NCI-H2227 treated with DMSO at 0.1 percent for 48 hours (cell line): ENCODE measurements at regions not wholly inside any gene's neighbourhood (a gene's known extent, or its start where the extent isn't known, plus 50 kb on each side); places are given as distances from the start of the nearest gene placed in this dataset.
"Not testable (repeated sequence)": the region's sequence is repeated elsewhere in the genome, so short reads cannot be mapped to it uniquely, and the experiment has no call there.

ENCODE experiments used
- DNase-seq: peaks from one replicate; lab custom pipeline; 2025; lab: John Stamatoyannopoulos, UW

DNA sequence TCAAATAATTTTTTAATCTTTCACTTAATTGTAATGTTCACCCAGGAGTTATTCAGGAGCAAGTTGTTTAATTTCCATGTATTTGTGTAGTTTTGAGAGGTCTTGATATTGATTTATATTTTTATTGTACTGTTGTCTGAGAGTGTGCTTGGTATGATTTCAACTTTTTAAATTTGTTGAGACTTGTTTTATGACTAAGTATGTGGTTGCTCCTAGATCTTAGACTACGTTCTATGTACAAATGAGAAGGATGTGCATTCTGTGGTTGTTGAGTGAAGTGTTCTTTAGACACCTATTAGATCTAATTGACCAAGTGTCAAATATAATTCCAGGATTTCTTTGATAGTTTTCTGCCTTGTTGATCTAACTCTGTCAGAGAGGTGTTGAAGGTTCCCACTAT is 353.3 kb upstream of the GNPDA2 start:
- no peak for DNase-seq

DNA sequence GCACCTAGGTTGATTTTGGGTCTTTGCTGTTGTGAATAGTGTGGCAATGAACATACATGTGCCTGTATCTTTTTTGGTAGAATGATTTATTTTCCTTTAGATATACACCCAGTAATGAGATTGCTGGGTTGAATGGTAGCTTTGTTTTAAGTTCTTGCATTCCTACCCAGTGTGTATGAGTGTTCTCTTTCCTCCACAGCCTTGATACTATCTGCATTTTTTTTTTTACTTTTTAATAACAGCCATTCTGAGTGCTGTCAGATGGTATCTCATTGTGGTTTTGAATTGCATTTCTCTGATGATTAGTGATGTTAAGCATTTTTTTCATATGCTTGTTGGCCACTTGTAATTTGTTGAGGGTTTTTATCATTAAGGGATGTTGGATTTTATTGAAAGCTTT is 351.8 kb upstream of the GNPDA2 start:
- DNase-seq: no peak

DNA sequence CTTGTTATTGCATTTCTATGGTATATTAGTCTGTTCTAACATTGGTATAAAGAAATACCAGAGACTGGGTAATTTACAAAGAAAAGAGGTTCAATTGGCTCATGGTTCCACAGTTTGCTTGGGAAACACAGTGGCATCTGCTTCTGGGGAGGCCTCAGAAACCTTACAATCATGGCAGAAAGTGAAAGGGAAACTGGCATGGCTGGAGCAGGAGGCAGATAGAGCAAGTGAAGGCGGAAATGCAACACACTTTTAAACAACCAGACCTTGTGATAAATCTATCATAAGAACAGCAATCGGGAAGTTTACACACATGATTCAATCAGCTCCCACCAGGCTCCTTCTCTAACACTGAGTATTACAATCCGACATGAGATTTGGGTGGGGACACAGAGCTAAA is 346.6 kb upstream of the GNPDA2 start:
- no peak for DNase-seq

DNA sequence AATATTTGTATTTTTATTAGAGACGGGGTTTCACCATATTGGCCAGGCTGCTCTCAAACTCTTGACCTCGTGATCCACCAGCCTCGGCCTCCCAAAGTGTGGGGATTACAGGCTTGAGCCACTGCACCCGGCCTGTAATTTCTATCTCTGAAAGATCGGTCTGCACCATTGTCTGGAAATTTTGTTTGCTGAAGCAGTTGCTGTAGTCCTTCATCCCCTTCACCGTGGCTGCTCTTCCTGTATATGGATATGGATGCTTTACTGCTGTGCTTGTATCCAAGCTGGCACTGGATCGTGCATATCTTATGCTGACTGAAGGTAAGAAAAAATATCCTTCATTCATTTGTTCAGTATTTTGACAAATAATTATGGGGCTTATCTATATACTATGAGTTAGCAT is 338.4 kb upstream of the GNPDA2 start:
- no peak for DNase-seq

DNA sequence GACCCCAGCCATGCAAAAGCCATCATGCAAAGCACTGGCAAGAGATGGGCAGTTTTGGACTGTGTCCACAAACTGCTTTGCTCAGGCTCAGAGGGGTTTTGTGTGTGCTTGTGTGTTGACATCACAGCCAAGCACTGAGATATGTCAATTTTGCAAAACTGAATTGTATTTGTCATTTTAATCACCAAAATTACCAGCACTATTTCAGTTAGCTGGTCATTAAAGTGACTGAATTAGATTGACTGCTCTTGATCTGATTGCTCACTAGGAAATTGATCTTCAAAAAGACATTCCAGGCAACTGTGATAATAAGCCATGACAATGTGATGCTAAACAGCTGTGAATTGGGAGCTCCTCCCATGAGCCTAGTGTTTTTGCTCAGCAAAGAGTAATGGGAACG is 337.3 kb upstream of the GNPDA2 start:
- no peak for DNase-seq

DNA sequence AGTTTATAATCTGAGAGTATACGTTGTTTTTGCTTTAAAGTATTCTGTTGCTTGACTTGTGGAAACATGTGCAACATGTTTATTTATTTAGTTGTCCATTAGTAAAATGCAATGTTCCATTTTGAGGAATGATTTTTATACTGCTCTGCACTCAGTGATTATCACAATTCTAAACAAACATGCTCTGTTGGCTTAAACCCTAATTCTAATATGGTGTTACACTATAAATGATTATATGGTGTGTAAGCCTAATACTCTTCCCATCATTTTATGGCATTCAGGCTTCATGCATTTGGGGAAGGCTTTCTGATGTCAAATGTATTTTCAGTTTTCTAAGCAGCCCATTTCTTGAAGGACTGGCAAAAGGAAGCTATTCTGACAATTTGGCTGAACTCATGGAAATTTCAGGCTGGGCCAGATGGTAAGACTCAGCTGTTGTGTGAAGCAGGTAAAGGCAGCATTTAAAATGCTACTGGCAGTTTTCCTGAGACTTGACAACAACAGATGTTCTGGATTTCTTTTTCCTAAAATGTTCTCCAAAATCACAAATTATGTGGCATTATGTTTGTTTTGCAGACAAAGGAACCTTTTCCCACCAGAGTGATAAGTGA is 336.7 kb upstream of the GNPDA2 start:
- DNase-seq: no peak

DNA sequence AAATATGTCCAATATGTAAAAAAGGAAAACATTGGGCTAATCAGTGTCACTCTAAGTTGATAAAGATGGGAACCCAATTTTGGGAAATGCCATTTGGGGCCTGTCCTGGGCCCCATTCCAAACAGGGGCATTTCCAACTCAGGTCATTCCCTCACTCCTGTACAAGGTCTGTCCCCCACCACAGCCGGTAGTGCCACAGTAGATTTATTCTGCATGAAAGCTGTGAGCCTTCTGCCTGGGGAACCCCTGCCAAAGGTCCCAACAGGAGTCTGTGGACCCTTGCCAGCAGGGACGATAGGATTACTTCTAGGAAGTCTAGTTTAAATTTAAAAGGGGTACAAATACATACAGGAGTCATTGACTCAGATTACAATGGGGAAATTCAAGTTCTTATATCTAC is 317.6 kb upstream of the GNPDA2 start:
- no peak for DNase-seq

DNA sequence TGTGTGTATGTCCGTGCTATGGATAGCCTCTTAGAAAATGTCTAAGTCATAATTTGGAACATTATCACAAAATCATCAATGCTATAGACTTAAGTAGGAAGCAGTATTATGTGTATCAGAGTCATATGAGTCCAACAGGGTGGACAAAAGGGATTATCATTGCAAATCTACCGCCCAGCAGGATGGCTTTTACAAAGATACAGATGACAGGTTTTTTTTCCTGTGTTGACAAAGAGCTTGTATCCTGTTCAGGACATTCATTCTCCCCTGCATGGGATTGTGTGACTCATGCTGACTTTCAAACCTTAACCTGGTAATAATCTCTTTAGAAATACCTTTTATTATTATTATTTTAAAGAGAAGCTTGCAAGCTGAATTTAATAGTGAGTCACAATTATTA is 310.3 kb upstream of the GNPDA2 start:
- DNase-seq: no peak

DNA sequence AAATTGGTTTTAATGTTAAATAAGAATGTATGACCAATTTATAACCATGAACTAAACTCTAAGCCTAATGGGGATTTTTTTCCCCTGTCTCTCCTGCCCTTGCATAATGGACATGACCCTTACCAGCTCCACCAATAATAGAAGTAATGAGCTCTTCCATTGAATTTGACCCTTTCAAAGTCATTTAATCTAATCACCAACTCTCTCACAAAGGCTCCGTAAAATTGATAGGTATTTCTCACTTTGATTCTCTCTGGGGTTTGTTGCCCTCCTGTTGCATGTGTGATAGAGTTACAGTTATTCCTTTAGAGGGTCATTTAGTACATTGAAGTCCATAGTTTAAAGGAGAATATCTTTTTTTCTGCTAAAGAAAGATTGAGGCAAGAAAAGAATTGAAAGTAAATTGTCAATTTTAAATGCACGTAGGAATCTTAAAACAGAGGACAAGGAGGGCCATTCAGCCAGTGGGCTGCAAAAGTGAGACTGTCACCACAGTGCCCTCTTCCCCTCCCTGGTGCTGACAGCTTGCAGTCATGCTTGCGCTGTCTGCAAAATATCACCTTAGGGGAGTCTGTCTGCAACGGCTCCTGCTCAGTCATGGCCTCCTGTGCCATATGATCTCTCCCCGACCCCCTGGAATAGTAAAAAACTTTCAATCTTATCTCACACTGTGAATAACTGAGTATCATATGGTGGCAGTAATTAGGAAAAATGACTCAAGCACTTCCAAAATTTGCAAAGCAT is 307.5 kb upstream of the GNPDA2 start:
- no peak for DNase-seq

DNA sequence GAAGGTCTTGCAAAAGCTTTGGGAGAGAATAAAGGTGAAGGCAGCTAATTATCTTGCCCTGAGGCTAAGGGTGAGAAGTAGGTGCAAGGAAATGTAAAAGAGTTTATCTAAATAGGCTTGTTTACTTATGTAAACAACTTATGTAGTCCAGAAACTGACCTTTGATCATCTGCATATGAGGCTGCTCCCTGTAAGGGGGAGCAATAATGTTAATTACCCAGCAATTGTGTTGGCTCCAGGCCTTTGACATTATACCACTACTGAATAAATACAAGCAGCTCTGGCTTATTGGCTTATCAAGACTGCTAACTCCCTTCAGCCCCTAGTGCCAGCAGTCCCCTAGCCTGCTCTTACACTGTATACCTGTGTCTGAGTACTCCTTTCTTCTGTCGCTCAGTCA is 303.7 kb upstream of the GNPDA2 start:
- no peak for DNase-seq

DNA sequence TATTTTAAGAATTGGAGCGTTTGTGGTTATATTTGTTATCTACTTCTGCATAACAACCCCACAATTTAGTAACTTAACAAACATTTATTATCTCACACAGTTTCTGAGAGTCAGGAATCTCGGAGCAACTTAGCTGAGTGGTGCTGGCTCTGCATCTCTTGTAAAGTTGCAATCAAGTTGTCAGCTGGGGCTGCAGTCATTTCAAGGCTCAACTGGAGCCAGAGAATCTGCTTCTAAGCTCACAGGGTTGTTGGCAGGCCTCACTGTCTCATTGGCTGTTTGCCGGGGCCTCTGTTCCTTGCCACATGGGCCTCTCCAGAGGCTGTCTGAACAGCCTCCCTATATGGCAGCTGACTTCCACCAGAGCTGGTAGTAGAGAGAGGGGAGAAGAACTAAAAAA is 281.2 kb upstream of the GNPDA2 start:
- no peak for DNase-seq

DNA sequence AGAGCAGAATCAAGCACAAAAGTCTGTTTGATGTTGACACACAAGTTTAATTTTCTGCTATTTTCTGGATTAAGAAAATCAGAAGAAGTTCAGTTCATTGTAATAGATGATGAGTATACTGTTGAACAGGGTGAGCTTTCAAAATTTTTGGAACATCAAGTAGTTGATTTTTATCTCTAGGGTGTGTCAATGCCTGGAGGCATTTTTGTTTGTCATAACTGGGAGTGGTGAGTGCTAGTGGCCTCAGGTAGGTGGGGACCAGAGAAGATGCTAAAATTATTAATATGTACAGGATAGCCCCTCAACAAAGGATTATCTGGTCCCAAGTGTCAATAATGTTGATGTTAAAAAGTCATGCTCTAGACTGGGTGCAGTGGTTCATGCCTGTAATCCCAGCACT is 279.7 kb upstream of the GNPDA2 start:
- no peak for DNase-seq

DNA sequence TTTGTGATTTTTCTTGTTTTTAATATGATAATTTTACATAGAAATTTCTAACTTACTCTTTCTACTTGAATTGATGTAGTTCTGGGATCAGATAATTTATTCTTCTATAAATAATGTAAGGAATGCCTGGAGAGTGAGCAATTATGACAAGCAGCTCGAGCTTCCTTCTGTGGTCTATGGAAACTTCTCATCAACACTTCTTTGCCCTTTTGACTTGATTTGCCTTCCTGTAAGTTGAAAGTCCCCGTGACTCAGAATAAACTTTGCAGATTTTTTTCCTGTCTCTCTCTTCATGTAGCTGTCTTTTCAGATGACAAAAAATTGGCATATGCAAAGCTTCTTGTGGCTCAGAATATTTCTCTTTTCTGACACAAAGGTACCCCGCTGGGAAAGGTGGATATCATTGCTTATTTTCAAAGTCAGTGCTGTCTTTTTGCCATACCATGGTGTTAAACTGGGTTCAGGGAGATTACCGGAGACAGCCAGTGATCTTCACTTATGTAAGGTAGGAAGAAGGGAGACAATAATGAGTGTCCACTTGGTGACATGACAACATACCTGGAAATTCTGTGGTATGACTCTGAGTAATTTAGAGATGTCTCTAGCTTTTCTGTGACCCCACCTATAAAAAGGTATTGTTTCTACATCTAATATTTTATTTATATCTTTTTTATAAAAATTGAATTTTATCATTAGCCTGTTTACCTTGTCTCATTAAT is 278.6 kb upstream of the GNPDA2 start:
- no peak for DNase-seq

DNA sequence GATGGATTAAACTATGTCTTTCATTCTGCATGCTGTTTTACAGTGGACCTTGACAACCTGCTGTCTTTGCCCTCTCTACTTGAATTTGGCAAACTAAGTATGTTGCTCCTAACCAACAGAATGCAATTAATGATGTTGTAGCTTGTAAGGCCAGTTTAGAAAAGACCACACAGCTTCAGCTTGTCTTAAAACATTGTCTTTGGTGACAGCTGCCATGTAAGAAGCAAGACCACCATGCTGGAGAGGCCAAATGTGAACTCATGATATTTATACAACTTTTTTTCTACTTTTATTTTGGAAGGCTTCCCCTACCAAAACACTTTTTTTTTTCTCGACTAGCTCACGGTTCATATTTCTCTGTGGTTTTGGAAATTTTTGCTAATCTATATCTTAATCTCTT is 278.0 kb upstream of the GNPDA2 start:
- DNase-seq: no peak

DNA sequence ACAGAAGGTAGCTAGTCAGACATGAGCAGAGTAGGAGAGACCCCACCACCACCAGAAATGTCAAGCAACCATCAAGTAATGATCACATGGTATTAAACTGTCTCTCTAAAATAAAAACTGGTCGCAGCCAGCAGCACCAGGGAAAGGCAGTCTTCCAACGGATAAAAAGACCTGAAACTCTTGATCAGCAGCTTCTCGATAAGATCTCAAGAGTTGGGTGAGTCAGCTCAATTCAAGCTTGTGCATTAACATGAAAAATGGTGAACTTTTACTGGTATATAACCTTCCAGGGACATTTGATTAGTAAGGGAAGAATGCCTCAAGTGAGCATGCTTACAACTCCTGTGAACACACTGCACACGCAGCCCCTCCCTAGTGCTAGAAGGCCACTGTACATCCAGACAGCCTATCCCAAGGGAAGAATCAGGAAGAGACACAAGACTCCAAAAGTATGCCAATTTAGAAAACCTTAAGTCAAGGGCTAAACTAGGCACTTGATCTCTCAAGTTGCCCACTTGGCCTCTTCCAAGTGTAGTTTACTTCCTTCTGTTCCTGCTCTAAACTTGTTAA is 270.0 kb upstream of the GNPDA2 start:
- DNase-seq: no peak

DNA sequence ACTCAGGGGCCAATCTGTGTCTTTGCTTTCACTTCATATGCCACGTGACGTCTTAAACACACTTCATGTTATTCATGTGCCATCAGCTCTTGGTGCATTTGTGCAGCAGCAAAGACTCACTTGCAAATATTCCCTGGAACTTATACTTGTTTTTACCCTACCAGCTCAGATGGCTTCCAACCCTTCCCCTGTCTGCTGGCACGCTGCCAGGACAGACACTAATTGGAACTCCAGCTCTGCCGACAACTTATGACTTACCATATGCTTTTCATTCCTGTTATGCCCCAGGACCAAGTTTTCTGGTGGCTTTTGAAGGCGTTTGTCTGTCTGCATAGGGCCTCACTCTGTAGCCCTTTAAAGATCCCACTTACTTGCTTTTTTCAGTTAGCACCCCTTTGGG is 261.7 kb upstream of the GNPDA2 start:
- DNase-seq: no peak

DNA sequence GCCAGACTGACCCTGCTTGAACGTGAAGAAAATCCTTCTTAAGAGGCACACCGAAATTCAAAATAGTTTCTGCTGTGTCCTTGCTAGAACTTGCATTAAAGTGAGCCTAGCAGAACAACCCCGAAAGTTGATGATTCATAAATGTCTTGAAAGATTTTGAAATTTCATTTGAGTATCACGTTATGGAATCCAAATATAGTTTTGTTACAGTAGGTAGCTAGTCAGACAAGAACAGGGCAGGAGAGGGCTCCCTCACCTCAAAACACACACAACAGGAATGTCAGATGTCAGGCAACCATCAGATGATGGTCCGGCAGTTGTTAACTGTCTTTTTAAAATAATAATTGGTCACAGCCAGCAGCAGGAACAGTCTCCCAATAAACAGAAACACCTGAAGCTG is 259.6 kb upstream of the GNPDA2 start:
- DNase-seq: no peak

DNA sequence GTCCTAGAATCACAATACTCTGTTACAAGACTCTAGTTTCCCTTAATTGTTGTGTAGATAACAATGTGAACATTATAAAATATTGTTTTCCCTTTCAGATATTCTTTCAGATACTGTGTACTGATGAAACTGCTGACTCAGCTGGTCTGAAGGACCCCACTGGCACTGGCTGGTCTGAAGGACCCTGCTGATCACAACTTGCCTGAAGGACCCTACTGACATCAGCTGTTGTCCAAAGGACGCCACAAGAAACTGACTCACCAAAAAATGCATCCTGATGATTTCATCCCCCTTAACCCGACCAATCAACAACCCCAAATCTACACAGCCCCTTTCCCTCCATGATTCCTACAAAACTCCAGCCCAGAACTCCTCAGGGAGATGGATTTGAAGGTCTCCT is 258.8 kb upstream of the GNPDA2 start:
- no peak for DNase-seq

DNA sequence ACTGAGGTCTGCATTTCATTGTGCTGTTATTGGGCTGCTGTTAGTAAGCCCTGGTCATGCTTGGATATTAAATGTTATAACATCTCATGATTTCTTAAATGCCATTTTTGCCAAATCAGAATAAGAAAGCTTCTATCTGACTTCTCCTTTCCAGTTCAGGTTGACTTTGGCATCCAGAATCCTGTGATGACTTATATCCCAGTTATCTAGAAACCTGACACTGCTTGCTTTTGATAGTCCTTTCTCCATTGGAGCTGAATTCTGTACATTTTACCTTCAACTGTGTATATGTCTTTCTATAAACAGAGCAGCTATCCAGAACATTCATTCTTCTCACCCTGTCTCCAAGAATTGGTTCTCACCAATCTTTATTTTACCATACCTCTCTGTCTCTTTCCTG is 257.7 kb upstream of the GNPDA2 start:
- no peak for DNase-seq

DNA sequence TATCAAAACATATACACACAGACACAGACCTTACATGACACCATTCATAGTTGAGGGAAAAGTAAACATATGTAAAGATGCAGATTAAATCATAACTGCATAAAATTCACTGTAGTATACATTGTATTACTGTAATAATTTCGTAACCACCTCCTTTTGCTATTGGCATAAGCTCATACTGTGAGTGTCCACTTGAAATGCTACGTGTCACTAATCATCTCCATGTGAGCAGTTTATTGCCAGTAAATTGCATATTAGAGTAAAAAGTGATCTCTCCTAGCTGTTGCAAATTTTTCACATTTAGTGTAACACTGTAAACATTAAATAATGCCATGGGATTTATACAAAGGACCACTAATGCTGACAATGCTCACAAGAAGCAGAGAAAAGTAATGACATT is 256.7 kb upstream of the GNPDA2 start:
- DNase-seq: no peak

DNA sequence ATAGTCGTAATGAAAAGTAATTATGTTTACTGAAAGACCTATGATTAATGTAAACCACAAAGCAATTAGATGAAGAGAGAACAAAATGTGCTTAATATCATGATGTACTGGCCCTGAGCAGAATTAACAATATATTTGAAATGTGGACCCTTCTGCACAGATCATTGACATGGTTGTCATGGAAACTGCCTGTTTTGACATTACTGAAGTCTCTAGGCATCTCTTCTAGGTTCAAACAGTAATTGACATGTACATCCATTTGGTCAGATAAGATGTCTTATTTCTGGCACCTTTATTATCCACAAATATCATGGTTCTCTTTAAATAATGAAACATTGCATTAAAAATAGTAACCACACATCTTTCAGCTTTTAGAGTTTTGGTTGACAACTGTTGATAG is 251.7 kb upstream of the GNPDA2 start:
- DNase-seq: no peak

DNA sequence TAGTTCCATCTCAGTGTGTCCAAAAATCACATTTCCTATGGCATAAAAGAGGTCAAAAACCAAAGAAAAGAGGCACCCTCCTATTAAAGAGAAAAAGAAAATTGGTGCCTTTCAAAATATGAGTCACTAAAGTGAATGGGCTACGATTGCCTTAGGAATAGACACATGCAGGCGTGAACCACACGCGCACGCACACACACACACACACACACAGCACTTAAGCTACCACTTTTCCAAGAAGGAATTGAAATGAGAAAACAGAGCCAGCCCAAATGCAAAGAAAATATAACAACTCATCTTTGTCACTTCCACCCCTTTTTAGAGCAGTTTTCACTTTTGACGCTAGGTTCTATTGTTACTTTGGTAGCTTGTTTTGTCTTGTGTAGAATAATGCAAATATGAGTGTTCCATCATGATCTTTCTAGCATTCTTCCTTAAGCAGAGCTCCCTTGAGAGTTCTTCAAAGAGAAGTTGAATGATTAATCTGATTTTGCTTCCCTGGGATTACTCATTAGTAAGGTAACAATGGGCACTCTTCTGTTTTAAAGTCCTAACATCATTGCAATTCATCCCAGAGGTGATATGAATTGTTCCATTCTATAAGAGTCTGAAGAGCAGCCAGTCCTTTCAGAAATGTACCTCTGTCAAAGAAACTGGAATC is 239.2 kb upstream of the GNPDA2 start:
- DNase-seq: no peak

DNA sequence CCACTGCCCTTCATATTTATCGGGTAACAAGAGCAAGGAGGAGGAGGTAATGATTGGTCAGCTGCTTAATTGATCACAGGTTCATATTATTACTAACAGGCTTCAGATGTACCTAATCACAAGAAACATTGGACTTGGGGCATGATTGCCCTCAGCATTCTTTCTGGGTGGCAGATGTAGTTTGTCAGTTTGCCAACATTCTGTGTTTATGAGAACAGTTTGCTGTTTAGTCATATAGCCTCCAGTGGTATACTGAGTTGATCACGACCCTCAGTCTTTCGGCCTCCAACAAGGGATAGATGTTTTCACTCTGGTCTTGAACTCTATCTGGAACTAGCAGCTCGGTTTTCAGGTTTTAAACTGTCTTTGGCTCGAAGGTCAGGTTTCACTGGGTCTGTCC is 237.7 kb upstream of the GNPDA2 start:
- DNase-seq: not testable (repeated sequence)
